Neutrophil (primary cell): ENCODE measurements at regions not wholly inside any gene's neighbourhood (a gene's known extent, or its start where the extent isn't known, plus 50 kb on each side); places are given as distances from the start of the nearest gene placed in this dataset.

Source experiments
- H3K27ac ChIP-seq: fragments of 200-600 bp; sonication (generic); 2 replicates; pipeline ENCODE4 v1.5.1; 2016; ENCODE audit warnings: mild to moderate bottlenecking, moderate library complexity
- H3K27me3 ChIP-seq: fragments of 200-600 bp; sonication (generic); 2 replicates; pipeline ENCODE4 v1.6.0; 2016; ENCODE audit warnings: mild to moderate bottlenecking
- H3K36me3 ChIP-seq: fragments of 200-600 bp; sonication (generic); 2 replicates; pipeline ENCODE4 v1.5.1; 2017
- H3K4me1 ChIP-seq, 2 experiments: fragments of 200-600 bp in 1 of 2; sonication (generic) in 1 of 2; 1 replicate in 1 of 2; 2 replicates in 1 of 2; pipeline versions ENCODE4 v1.5.1 to v1.6.1; 2013 to 2016; ENCODE audit warnings: low read depth in 1 of 2, low read length in 1 of 2, mild to moderate bottlenecking in 1 of 2, moderate library complexity in 1 of 2; ENCODE audit not compliant: control insufficient read depth in 1 of 2, insufficient read depth in 1 of 2
- H3K4me3 ChIP-seq, 2 experiments: fragments of 200-600 bp in 1 of 2; sonication (generic) in 1 of 2; 1 replicate in 1 of 2; 2 replicates in 1 of 2; pipeline ENCODE4 v1.5.1; 2013 to 2016; ENCODE audit warnings: low read depth in 1 of 2, low read length in 1 of 2, mild to moderate bottlenecking in 1 of 2, moderate library complexity in 1 of 2
- H3K9me3 ChIP-seq: fragments of 200-600 bp; sonication (generic); 2 replicates; pipeline ENCODE4 v1.5.1; 2016
- TF ChIP-seq, protein P1 (sequence below): fragments of 200-600 bp; sonication (generic); IDR thresholded peaks from 2 replicates; pipeline ENCODE4 v1.5.1; 2016; ENCODE audit warnings: antibody characterized with exemption

DNA sequence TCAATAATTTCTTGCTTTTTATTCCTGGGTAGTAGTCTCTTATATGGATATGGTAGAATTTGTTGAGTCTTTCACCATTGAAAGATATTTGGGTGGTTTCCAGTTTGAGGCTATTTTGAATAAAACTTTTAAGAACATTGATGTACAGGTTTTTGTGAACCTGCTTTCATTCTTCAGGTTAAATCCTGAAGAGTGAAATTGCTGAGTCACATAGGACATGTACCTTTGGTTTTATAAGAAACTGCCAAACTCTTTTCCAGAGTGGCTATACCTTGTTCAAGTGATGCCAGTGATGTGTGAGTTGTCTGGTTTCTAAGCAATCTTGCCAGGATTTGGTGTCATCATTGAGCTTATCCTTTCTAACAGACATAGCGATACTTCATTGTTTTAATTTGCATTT is 184.6 kb upstream of the PZP start:
- no peak overlapping the region for H3K4me3 ChIP-seq
- no peaks in the 10 kb centered on the region for H3K27me3 ChIP-seq
- TF ChIP-seq, protein P1, sequence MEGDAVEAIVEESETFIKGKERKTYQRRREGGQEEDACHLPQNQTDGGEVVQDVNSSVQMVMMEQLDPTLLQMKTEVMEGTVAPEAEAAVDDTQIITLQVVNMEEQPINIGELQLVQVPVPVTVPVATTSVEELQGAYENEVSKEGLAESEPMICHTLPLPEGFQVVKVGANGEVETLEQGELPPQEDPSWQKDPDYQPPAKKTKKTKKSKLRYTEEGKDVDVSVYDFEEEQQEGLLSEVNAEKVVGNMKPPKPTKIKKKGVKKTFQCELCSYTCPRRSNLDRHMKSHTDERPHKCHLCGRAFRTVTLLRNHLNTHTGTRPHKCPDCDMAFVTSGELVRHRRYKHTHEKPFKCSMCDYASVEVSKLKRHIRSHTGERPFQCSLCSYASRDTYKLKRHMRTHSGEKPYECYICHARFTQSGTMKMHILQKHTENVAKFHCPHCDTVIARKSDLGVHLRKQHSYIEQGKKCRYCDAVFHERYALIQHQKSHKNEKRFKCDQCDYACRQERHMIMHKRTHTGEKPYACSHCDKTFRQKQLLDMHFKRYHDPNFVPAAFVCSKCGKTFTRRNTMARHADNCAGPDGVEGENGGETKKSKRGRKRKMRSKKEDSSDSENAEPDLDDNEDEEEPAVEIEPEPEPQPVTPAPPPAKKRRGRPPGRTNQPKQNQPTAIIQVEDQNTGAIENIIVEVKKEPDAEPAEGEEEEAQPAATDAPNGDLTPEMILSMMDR = no peak

GRCh38 chr12:9391815-9392214 is 183.6 kb upstream of the PZP start:
- TF ChIP-seq, protein P1 = no peak
- Histone ChIP-seq H3K27ac (no peak overlapping the region), H3K4me3 (no peak overlapping the region), H3K4me1 (no peaks in the 10 kb centered on the region), H3K36me3 (no peaks in the 10 kb centered on the region), H3K9me3 (no peaks in the 10 kb centered on the region), H3K27me3 (no peaks in the 10 kb centered on the region)

More for the DNA sequence above, 184.6 kb upstream of the PZP start:
- no peaks in the 10 kb centered on the region for H3K4me1 ChIP-seq
- H3K36me3 ChIP-seq = no peaks in the 10 kb centered on the region
- no peaks in the 10 kb centered on the region for H3K9me3 ChIP-seq
- no peak overlapping the region for H3K27ac ChIP-seq

DNA sequence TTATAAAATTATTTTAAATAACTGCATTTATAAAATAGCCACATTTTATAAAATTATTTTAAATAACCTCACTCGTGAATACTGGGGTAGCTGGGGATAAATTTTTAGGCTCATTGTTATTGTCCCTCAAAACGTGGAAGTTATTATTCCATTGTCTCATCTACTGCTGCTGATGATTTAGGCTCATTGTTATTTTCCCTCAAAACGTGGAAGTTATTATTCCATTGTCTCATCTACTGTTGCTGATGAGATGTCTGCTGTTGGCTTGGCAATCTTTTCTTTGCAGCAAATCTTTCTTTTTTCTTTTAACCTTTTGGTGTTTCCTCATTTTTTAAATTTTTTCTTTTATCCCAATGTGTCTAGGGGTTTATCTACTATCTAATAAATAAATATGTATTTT is 182.6 kb upstream of the PZP start:
- H3K4me1 ChIP-seq = no peaks in the 10 kb centered on the region
- H3K27ac ChIP-seq = no peak overlapping the region
- no peak overlapping the region for H3K4me3 ChIP-seq
- no peaks in the 10 kb centered on the region for H3K27me3 ChIP-seq
- TF ChIP-seq, protein P1 = no peak
- no peaks in the 10 kb centered on the region for H3K36me3 ChIP-seq
- H3K9me3 ChIP-seq = no peaks in the 10 kb centered on the region

- H3K27me3 ChIP-seq = no peaks in the 10 kb centered on the region
- no peak overlapping the region for H3K27ac ChIP-seq
- TF ChIP-seq, protein P1 = no peak
- H3K4me3 ChIP-seq = no peak overlapping the region
- no peaks in the 10 kb centered on the region for H3K36me3 ChIP-seq
- no peaks in the 10 kb centered on the region for H3K4me1 ChIP-seq
- H3K9me3 ChIP-seq = no peaks in the 10 kb centered on the region
Measured at GRCh38 chr12:9389796-9390195, 181.6 kb upstream of the PZP start.

DNA sequence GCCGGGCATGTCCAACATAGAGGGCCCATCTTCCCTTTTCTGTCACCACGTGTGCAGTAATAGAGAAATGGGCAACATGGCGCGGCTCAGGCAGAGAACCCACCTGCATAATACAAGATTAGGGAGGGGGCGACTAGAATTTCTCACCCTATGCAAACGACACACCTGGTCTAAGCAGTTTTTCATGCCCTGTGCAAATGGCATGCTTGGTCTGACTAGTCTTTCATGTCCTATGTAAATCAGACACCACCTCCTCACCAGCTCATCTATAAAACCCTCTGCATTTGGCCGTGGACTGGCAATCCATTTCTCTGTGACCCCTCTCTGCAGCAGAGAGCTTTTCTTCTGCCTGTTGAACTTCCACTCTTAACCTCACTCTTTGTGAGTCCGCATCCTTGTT is 180.2 kb upstream of the PZP start:
- TF ChIP-seq, protein P1 = no peak
- H3K4me1 ChIP-seq = no peaks in the 10 kb centered on the region
- H3K9me3 ChIP-seq = no peaks in the 10 kb centered on the region
- H3K27me3 ChIP-seq = no peaks in the 10 kb centered on the region
- H3K4me3 ChIP-seq = no peak overlapping the region
- no peaks in the 10 kb centered on the region for H3K36me3 ChIP-seq
- no peak overlapping the region for H3K27ac ChIP-seq

DNA sequence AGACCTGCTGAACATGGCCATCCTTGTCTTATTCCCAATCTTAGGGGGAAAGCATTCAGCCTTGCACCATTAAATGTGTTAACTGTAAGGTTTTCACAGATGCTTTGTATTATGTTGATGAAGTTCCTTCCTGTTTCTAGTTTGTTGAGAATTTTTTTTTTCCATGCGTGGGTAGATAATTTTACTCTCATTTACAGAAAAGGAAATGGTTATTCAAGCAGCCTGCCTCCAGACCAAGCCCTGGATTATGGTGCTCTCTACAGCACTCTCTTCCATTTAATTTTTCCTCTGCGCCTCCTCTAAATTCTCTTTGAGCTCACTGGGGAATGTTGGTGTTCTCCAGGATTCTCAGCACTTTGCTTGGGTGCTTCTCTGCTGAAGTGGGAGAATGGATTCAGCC is 179.3 kb upstream of the PZP start:
- no peak overlapping the region for H3K4me3 ChIP-seq
- TF ChIP-seq, protein P1 = no peak
- H3K9me3 ChIP-seq = no peaks in the 10 kb centered on the region
- H3K36me3 ChIP-seq = no peaks in the 10 kb centered on the region
- H3K27ac ChIP-seq = no peak overlapping the region
- no peaks in the 10 kb centered on the region for H3K27me3 ChIP-seq
- no peaks in the 10 kb centered on the region for H3K4me1 ChIP-seq
